NCI-H2227 (cell line): ENCODE measurements at regions not wholly inside any gene's neighbourhood (a gene's known extent, or its start where the extent isn't known, plus 50 kb on each side); places are given as distances from the start of the nearest gene placed in this dataset.

ENCODE experiments used
- DNase-seq: peaks from one replicate; lab custom pipeline; 2025; ENCODE audit not compliant: unreplicated experiment; lab: John Stamatoyannopoulos, UW

GRCh38 chr2:16466133-16466820 lies 199.4 kb downstream of the CYRIA start:
- DNase-seq, result no peak

- DNase-seq, result no peak
Measured at GRCh38 chr2:16464641-16465040, 201.0 kb downstream of the CYRIA start.

DNA sequence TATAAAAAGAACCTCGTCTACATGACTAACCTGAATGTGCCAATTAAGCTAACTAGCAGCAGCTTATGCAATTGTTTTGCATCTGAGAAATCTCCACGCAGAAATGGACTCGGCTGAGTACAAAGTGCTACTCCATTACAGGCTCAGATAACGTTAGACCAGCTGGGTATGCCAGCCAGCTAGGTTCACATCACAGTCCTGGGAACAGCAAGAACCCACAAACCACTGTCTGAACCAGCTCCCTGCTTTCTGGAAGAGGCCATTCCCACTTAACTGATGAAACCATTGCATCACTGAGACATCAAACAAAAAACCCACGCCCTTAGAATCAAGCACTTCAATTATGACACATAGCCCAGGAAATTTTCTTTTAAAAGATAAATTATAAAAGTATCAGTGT lies 202.7 kb downstream of the CYRIA start:
- DNase-seq, result no peak

- DNase-seq, result no peak
Measured at GRCh38 chr2:16461672-16462071, 204.0 kb downstream of the CYRIA start.

DNA sequence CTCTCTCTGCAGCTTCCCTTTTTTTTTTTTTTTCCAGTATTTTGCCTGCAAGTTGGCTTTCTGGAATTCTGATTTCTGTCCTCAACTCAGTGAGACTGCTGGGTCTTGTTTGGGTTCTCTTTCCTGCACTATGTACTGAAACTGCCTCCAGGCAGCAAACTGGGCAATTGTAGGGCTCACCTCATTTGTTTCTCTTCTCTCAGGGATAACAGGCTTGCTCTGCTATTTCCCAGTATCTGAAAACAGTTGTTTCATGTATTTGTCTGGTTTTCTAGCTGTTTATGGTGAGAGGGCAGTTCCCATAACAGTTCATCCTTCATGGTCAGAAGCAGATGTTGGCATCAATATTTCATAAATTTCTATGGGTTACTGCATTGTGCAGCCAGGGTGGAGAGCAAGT lies 206.0 kb downstream of the CYRIA start:
- DNase-seq, result no peak

DNA sequence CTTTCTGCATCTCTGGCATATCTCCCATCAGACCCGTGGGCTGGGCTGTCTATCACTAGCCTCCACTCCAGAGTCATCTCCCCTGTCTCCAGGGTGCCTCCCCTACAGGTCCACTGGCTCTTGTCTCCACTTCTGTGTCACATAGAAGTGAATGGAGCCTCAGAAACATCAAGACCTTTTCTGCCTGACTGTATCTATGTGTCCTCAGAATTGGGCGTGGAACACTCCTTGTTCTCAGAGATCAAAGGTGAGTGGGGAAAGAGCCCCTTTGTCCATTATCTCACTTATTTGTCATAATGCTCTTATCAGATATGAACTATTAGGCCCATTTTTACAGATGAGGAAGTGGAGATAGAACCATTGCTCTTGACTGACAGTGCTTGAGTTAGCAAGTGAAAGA lies 211.0 kb downstream of the CYRIA start:
- no peak for DNase-seq

DNA sequence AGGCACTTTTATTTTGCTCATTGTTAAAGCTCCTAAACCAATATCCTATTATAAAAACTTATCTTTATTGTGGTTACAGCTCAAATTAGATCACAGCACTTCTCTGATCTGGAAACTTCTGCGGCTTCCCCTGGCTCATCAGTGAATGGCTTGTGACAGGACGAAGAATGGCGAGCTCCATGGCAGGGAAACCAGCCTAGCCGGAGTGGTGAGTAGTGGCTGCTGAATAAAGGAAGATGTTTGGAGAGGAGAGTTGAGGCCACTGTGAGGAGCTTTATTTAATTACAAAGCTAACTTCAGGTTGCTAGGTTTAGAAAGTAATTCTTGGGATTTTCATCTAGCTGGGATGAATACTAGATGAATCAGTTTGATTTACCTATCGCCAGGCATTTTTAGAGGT lies 213.5 kb downstream of the CYRIA start:
- no peak for DNase-seq

DNA sequence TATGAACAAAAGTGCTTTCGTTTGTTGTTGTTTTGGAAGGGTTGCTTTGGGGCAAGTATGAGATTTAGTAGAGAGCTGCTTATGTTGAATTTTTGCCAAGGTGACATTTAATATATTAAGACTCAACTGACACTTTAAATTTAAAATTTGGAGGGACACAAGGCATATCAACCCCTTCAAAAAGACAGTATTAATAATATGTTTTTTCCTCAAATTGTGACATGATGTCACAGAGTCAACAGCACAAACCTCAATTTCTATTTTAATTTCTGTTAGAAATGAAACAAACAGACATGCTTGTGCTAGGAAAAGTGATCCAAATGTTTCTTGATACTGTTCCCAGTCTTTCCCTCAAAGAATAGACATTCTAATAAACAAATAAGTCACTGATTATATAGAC lies 218.9 kb downstream of the CYRIA start:
- no peak for DNase-seq

DNA sequence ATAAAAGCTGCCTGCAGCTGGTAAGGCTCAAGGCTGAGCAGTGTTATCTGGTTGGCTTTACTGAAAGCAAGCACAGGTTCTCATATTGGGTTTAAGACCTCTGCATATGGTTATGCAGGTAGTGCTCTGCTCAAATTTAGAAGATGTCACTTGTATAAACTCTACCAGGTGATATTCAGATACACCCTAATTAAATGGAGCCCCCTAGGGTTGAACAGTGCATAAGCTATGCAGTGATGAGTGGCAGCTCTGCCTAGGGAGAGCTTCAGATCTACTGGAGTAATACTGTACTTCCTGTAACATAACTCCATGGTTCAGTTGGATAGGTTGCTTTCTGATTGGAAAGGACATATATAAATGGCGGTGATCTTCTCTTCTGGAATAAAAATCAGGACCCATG lies 222.7 kb downstream of the CYRIA start:
- DNase-seq, result no peak

DNA sequence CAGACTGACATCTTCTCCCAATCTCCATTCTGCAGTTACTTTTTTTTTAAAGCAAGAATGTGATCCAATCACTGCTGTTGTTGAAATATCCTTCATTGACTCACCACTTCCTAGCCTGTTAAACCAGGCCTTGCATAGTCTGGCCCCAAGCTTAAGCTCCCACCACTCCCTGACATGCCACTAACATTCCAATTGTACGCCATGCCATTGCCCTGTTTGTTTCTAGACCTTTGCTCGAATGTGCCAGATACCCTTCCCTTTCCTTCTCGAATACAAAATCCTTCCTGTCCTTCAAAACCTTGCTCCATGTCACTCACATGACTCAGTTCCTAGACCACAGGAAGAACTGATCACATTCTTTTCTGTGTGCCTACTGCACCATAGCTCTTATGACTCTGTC lies 224.2 kb downstream of the CYRIA start:
- no peak for DNase-seq

GRCh38 chr2:16440898-16441297 lies 224.7 kb downstream of the CYRIA start:
- no peak for DNase-seq

DNA sequence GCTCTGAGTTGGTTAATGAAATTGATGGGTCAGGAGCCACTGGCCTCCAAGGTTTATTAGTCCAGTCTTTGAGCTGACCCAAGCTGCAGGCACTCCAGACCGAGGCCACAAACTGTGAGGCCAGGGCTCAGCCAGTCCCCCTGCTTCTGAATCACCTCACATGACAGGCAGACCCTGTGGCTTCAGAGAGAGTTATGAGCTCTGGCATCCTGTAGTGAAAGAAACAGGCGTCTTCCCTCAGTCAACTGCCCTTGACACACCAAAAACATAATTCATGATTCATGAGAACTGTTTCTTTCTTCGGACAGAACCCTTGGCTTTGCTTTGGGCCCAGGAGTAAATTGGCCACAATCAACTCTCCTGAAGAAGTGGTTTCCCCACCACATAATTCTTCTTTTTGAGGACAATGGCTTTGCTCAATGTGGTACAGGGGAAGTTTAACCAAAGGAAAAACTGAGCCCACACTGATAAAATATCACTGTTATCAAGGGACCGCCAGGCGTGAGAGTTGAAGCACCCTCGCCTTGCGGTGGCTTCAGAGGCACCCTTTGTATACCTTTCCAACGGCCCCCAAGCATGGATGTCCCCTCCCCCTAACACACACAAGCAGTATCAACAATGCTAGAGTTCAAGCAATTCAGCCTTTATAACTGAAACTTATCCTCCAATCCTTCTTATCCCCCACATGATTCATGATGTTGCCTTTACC lies 226.9 kb downstream of the CYRIA start:
- DNase-seq, result no peak

GRCh38 chr2:16437189-16437588 lies 228.4 kb downstream of the CYRIA start:
- no peak for DNase-seq

- DNase-seq, result no peak
Measured at GRCh38 chr2:16434393-16434792, 231.2 kb downstream of the CYRIA start.

- DNase-seq, result no peak
Measured at GRCh38 chr2:16430846-16431245, 234.8 kb downstream of the CYRIA start.

DNA sequence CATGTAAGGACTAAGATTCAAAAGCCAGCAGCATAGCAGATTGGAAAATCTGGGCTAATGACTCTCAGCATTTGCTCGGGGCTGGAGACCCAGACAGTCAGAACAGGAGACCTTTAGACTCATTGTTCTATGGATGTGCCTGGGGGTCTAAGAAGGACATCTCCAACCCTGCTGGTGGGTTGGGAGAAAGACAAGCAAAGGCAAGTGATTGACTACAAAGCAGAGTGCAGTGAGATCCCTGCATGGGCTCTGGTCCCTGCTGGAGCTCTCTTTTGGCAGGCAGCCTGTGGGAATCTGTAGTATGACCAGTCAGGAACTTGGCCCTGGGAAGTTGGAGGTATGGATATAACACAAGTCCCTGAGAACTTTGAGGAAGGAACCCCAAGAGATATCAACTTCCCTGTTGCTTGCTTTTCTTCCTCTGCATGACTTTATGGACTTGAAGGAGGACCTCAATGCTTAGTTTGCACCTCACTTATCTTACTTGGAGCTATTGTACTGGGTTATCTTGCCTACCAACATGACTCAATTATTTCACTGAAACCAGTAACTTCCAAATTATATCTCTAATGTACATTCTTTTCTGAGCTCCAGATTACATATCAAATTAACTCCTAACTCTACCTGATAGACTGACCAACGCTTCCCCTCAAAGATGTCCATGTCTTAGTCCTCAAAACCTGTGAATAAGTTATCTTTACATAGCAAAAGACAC lies 236.0 kb downstream of the CYRIA start:
- no peak for DNase-seq

GRCh38 chr2:16429002-16429401 lies 236.6 kb downstream of the CYRIA start:
- no peak for DNase-seq

- DNase-seq, result no peak
Measured at GRCh38 chr2:16425462-16426336, 239.9 kb downstream of the CYRIA start.

- no peak for DNase-seq
Measured at GRCh38 chr2:16420421-16420820, 245.2 kb downstream of the CYRIA start.

DNA sequence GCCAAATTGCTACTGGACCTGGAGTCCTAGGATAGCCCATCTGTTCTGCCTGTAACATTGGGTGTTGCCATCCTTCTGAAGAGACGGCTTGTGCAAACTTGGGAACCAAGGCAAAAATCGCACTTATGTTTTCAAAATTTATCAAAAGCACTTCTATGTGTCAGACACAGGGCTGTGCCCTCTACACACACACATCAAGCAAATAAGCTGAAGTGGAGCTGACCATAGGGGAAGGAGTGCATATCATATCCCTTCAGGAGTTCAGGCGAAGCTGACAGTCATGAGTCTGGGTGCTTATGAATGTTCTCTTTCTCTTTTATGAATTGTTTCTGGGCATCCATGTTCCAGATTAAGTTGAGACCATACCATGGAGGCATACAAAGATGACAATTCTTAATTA lies 247.9 kb downstream of the CYRIA start:
- DNase-seq, result no peak

DNA sequence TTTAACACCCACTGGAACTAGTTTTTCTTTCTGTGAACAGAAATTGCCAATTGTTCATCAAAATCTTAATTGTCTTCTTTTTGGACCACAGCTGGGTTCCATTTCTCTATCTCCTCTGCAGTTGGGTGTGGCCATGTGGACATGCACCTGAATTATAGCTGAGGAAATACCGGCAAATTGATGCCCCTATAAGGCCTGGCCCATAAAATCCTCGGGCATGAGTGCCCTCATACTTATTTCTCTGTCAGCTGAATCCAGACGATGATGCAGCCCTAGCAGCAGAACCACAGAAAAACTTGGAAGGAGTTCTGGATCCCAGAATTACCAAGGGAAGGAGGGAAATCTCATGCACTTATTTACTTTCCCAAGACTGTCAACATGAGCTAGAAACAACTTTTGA lies 249.0 kb downstream of the CYRIA start:
- no peak for DNase-seq
